C4-2B (cell line): ENCODE measurements at regions not wholly inside any gene's neighbourhood (a gene's known extent, or its start where the extent isn't known, plus 50 kb on each side); places are given as distances from the start of the nearest gene placed in this dataset.
"Not testable (repeated sequence)": the region's sequence is repeated elsewhere in the genome, so short reads cannot be mapped to it uniquely, and the experiment has no call there.

ENCODE experiments used
- ZFX ChIP-seq: fragments of 450-650 bp; IDR thresholded peaks from 2 replicates; pipeline ENCODE4 v1.6.1; 2017
- TF ChIP-seq, protein P1 (sequence below): fragments of 450-650 bp; conservative IDR thresholded peaks from 2 replicates; pipeline ENCODE4 v1.5.1; 2017; ENCODE audit warnings: mild to moderate bottlenecking

DNA sequence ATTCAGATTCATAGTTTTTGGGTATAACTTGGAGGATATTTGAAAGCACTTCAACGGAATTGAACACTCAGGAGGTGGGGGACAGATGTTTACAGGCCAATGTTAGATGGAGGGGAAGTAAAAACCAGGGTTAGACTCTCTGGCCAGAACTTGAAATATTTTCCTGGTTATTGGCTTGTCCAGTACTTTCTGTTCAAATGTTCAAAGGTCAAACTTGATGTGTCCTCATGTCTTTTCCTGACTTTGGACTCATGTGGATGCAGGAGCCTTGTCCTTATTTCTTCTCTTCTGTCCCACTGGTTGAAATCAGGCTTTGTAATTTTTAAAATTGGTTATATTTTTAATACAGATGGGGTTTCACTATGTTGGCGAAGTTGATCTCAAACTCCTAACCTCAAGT is 2148.5 kb upstream of the RAG2 start:
- TF ChIP-seq, protein P1, sequence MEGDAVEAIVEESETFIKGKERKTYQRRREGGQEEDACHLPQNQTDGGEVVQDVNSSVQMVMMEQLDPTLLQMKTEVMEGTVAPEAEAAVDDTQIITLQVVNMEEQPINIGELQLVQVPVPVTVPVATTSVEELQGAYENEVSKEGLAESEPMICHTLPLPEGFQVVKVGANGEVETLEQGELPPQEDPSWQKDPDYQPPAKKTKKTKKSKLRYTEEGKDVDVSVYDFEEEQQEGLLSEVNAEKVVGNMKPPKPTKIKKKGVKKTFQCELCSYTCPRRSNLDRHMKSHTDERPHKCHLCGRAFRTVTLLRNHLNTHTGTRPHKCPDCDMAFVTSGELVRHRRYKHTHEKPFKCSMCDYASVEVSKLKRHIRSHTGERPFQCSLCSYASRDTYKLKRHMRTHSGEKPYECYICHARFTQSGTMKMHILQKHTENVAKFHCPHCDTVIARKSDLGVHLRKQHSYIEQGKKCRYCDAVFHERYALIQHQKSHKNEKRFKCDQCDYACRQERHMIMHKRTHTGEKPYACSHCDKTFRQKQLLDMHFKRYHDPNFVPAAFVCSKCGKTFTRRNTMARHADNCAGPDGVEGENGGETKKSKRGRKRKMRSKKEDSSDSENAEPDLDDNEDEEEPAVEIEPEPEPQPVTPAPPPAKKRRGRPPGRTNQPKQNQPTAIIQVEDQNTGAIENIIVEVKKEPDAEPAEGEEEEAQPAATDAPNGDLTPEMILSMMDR = not testable (repeated sequence)
- TF ChIP-seq ZFX = not testable (repeated sequence)
